ENCODE measurements at regions not wholly inside any gene's neighbourhood (a gene's known extent, or its start where the extent isn't known, plus 50 kb on each side); places are given as distances from the start of the nearest gene placed in this dataset.

GRCh38 chr2:235199128-235199527 lies 247.3 kb downstream of the SH3BP4 start (continued):
- no peak for TF ChIP-seq TBP (IDR thresholded peaks at IDR 0.05; ENCODE audit: low read depth, low read length)
- TF ChIP-seq SIRT6 (IDR thresholded peaks at IDR 0.05; ENCODE audit: low read length), result no peak
